ENCODE measurements at regions not wholly inside any gene's neighbourhood (a gene's known extent, or its start where the extent isn't known, plus 50 kb on each side); places are given as distances from the start of the nearest gene placed in this dataset.
A peak's percentile ranks its signal among the peaks of the same experiment; 100 is the strongest.

GRCh38 chr5:158174918-158175851 is 316.2 kb upstream of the CLINT1 start:
- peak; percentile 62 to 91 (median 70) for DNase-seq (ENCODE audit: low read depth in 4 of 4, low spot score in 2 of 4)

- DNase-seq (ENCODE audit: low read depth in 4 of 4, low spot score in 2 of 4), result no peak
Observed at GRCh38 chr5:158174026-158174425, 315.1 kb upstream of the CLINT1 start.

- DNase-seq (ENCODE audit: low read depth in 4 of 4, low spot score in 2 of 4), result no peak
Observed at GRCh38 chr5:158172005-158172404, 313.1 kb upstream of the CLINT1 start.

GRCh38 chr5:158170534-158170933 is 311.6 kb upstream of the CLINT1 start:
- no peak for DNase-seq (ENCODE audit: low read depth in 4 of 4, low spot score in 2 of 4)

GRCh38 chr5:158170060-158170459 is 311.1 kb upstream of the CLINT1 start:
- no peak for DNase-seq (ENCODE audit: low read depth in 4 of 4, low spot score in 2 of 4)

- no peak for DNase-seq (ENCODE audit: low read depth in 4 of 4, low spot score in 2 of 4)
Observed at GRCh38 chr5:158166424-158166823, 307.5 kb upstream of the CLINT1 start.

- DNase-seq (ENCODE audit: low read depth in 4 of 4, low spot score in 2 of 4), result no peak
Observed at GRCh38 chr5:158165647-158166046, 306.7 kb upstream of the CLINT1 start.

GRCh38 chr5:158164296-158165047 is 305.5 kb upstream of the CLINT1 start:
- no peak for DNase-seq (ENCODE audit: low read depth in 4 of 4, low spot score in 2 of 4)

GRCh38 chr5:158163451-158164295 is 304.7 kb upstream of the CLINT1 start:
- DNase-seq (ENCODE audit: low read depth in 4 of 4, low spot score in 2 of 4), result no peak

- no peak for DNase-seq (ENCODE audit: low read depth in 4 of 4, low spot score in 2 of 4)
Observed at GRCh38 chr5:158162479-158163034, 303.6 kb upstream of the CLINT1 start.

- DNase-seq (ENCODE audit: low read depth in 4 of 4, low spot score in 2 of 4), result no peak
Observed at GRCh38 chr5:158162026-158162425, 303.1 kb upstream of the CLINT1 start.

- no peak for DNase-seq (ENCODE audit: low read depth in 4 of 4, low spot score in 2 of 4)
Observed at GRCh38 chr5:158159621-158160020, 300.7 kb upstream of the CLINT1 start.

- no peak for DNase-seq (ENCODE audit: low read depth in 4 of 4, low spot score in 2 of 4)
Observed at GRCh38 chr5:158155811-158156505, 297.0 kb upstream of the CLINT1 start.

GRCh38 chr5:158155067-158155466 is 296.1 kb upstream of the CLINT1 start:
- DNase-seq (ENCODE audit: low read depth in 4 of 4, low spot score in 2 of 4), result no peak

GRCh38 chr5:158154226-158155005 is 295.5 kb upstream of the CLINT1 start:
- no peak for DNase-seq (ENCODE audit: low read depth in 4 of 4, low spot score in 2 of 4)

GRCh38 chr5:158153508-158153907 is 294.6 kb upstream of the CLINT1 start:
- no peak for DNase-seq (ENCODE audit: low read depth in 4 of 4, low spot score in 2 of 4)

GRCh38 chr5:158152136-158152535 is 293.2 kb upstream of the CLINT1 start:
- no peak for DNase-seq (ENCODE audit: low read depth in 4 of 4, low spot score in 2 of 4)

- DNase-seq (ENCODE audit: low read depth in 4 of 4, low spot score in 2 of 4), result no peak
Observed at GRCh38 chr5:158147227-158147626, 288.3 kb upstream of the CLINT1 start.

- DNase-seq (ENCODE audit: low read depth in 4 of 4, low spot score in 2 of 4), result no peak
Observed at GRCh38 chr5:158145827-158146226, 286.9 kb upstream of the CLINT1 start.
